Loucy (cell line): ENCODE measurements at regions not wholly inside any gene's neighbourhood (a gene's known extent, or its start where the extent isn't known, plus 50 kb on each side); places are given as distances from the start of the nearest gene placed in this dataset.

Source experiments
- CTCF ChIP-seq: fragments of 200-600 bp; sonication (generic); conservative IDR thresholded peaks from 2 replicates; pipeline ENCODE4 v1.5.1; 2014; ENCODE audit warnings: mild to moderate bottlenecking, antibody characterized with exemption, low read length
- EZH2phosphoT487 ChIP-seq: fragments of 200-600 bp; IDR thresholded peaks from 2 replicates; pipeline ENCODE4 v1.6.1; 2018; ENCODE audit warnings: antibody characterized with exemption, mild to moderate bottlenecking, moderate library complexity, borderline replicate concordance

GRCh38 chr11:91795139-91795887, 429.3 kb upstream of the FAT3 start:
- TF ChIP-seq CTCF (no peak), EZH2phosphoT487 (no peak)
